ENCODE measurements at regions not wholly inside any gene's neighbourhood (a gene's known extent, or its start where the extent isn't known, plus 50 kb on each side); places are given as distances from the start of the nearest gene placed in this dataset.

DNA sequence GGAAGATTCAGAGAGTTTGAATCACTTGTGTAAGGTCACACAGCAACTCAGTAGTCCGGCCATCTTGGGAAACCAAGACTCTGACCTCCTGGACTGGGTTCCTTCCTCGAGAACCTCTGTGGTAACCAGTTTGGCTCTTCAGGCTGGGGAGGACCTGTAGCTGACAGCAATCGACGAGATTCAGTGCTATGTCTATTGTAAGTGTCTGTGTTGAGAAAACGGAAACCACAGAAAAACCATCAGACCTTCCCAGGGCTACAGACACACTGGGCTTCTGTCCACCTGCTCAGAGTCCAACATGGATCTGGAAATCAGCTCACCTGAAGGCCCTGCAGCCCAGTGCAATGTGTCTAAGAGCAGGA lies 403.7 kb downstream of the RPS24 start:
- no peak for DNase-seq
- WGBS, 3 donors, result 83 to 93% (median 89%) methylated on average over 5 of the region's 5 CpGs
- TF ChIP-seq EP300 (IDR thresholded peaks at IDR 0.05) (no peak), POLR2A (IDR thresholded peaks at IDR 0.05) (no peak)
- TF ChIP-seq, protein P1, sequence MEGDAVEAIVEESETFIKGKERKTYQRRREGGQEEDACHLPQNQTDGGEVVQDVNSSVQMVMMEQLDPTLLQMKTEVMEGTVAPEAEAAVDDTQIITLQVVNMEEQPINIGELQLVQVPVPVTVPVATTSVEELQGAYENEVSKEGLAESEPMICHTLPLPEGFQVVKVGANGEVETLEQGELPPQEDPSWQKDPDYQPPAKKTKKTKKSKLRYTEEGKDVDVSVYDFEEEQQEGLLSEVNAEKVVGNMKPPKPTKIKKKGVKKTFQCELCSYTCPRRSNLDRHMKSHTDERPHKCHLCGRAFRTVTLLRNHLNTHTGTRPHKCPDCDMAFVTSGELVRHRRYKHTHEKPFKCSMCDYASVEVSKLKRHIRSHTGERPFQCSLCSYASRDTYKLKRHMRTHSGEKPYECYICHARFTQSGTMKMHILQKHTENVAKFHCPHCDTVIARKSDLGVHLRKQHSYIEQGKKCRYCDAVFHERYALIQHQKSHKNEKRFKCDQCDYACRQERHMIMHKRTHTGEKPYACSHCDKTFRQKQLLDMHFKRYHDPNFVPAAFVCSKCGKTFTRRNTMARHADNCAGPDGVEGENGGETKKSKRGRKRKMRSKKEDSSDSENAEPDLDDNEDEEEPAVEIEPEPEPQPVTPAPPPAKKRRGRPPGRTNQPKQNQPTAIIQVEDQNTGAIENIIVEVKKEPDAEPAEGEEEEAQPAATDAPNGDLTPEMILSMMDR (IDR thresholded peaks at IDR 0.05), result no peak
- no peak overlapping the region for H3K4me3 ChIP-seq
- intact Hi-C loops (cut with DNase I), result loop anchor here in 1 of 4 donors (10.0 kb wide), 1 partner anchor 757 kb away; no protein-coding TSS in a partner anchor
- no peaks in the 10 kb centered on the region for H3K36me3 ChIP-seq
- no peak overlapping the region for H3K27ac ChIP-seq
- no peaks in the 10 kb centered on the region for H3K27me3 ChIP-seq
- no peaks in the 10 kb centered on the region for H3K9me3 ChIP-seq
- no peaks in the 10 kb centered on the region for H3K4me1 ChIP-seq (ENCODE audit: insufficient read depth)

GRCh38 chr10:78437998-78438906 lies 404.6 kb downstream of the RPS24 start:
- DNase-seq, result peak in 2 of 5 donors; percentile 4 to 8
- Histone ChIP-seq H3K27me3 (no peaks in the 10 kb centered on the region), H3K9me3 (no peaks in the 10 kb centered on the region), H3K27ac (no peak overlapping the region), H3K36me3 (no peaks in the 10 kb centered on the region), H3K4me1 (ENCODE audit: insufficient read depth) (no peaks in the 10 kb centered on the region), H3K4me3 (no peak overlapping the region)
- no peak for TF ChIP-seq EP300 (IDR thresholded peaks at IDR 0.05)
- TF ChIP-seq, protein P1 (IDR thresholded peaks at IDR 0.05), result no peak
- no peak for TF ChIP-seq POLR2A (IDR thresholded peaks at IDR 0.05)
- 71 to 77% (median 72%) methylated on average over 9 of the region's 9 CpGs for WGBS, 3 donors
- intact Hi-C loops (cut with DNase I), result loop anchor here in 1 of 4 donors (10.0 kb wide), 1 partner anchor 757 kb away; no protein-coding TSS in a partner anchor

GRCh38 chr10:78438907-78439809 lies 405.5 kb downstream of the RPS24 start:
- H3K4me3 ChIP-seq, result no peak overlapping the region
- H3K36me3 ChIP-seq, result no peaks in the 10 kb centered on the region
- H3K27me3 ChIP-seq, result no peaks in the 10 kb centered on the region
- peak in 1 of 5 donors; percentile 15 for DNase-seq
- no peaks in the 10 kb centered on the region for H3K4me1 ChIP-seq (ENCODE audit: insufficient read depth)
- no peaks in the 10 kb centered on the region for H3K9me3 ChIP-seq
- WGBS, 3 donors, result 84 to 89% (median 84%) methylated on average over 12 of the region's 12 CpGs
- TF ChIP-seq POLR2A (IDR thresholded peaks at IDR 0.05), result no peak
- TF ChIP-seq EP300 (IDR thresholded peaks at IDR 0.05), result no peak
- TF ChIP-seq, protein P1 (IDR thresholded peaks at IDR 0.05), result no peak
- intact Hi-C loops (cut with DNase I), result loop anchor here in 1 of 4 donors (10.0 kb wide), 1 partner anchor 756 kb away; no protein-coding TSS in a partner anchor
- H3K27ac ChIP-seq, result no peak overlapping the region

GRCh38 chr10:78441010-78441409 lies 407.3 kb downstream of the RPS24 start:
- Histone ChIP-seq H3K27me3 (no peaks in the 10 kb centered on the region), H3K4me3 (no peak overlapping the region), H3K9me3 (no peaks in the 10 kb centered on the region), H3K36me3 (no peaks in the 10 kb centered on the region), H3K4me1 (ENCODE audit: insufficient read depth) (no peaks in the 10 kb centered on the region), H3K27ac (no peak overlapping the region)
- WGBS, 3 donors, result 93 to 96% (median 96%) methylated on average over 4 of the region's 4 CpGs
- intact Hi-C loops (cut with DNase I), result no loop called here
- DNase-seq, result no peak
- TF ChIP-seq EP300 (IDR thresholded peaks at IDR 0.05) (no peak), POLR2A (IDR thresholded peaks at IDR 0.05) (no peak)
- TF ChIP-seq, protein P1 (IDR thresholded peaks at IDR 0.05), result no peak
